ENCODE measurements at regions not wholly inside any gene's neighbourhood (a gene's known extent, or its start where the extent isn't known, plus 50 kb on each side); places are given as distances from the start of the nearest gene placed in this dataset.

GRCh38 chr7:45501791-45502190, 72.4 kb upstream of the ADCY1 start:
- Histone ChIP-seq H3K4me1 (ENCODE audit: insufficient read depth, low read length) (peaks cover 3% of the 10 kb centered on the region), H3K27me3 (ENCODE audit: insufficient read depth, low read length) (no peaks in the 10 kb centered on the region), H3K36me3 (ENCODE audit: insufficient read depth, low read length) (no peaks in the 10 kb centered on the region), H2AFZ (ENCODE audit: low read depth, low read length) (no peak overlapping the region), H3K9me3 (ENCODE audit: low read length) (peaks cover 2% of the 10 kb centered on the region), H3K4me3 (ENCODE audit: low read length) (no peak overlapping the region)

- Histone ChIP-seq H3K4me1 (ENCODE audit: insufficient read depth, low read length) (peaks cover 3% of the 10 kb centered on the region), H3K27me3 (ENCODE audit: insufficient read depth, low read length) (no peaks in the 10 kb centered on the region), H3K4me3 (ENCODE audit: low read length) (no peak overlapping the region), H3K36me3 (ENCODE audit: insufficient read depth, low read length) (no peaks in the 10 kb centered on the region), H3K9me3 (ENCODE audit: low read length) (peaks cover 2% of the 10 kb centered on the region), H2AFZ (ENCODE audit: low read depth, low read length) (no peak overlapping the region)
These were observed 68.1 kb upstream of the ADCY1 start for GRCh38 chr7:45506059-45506458.

DNA sequence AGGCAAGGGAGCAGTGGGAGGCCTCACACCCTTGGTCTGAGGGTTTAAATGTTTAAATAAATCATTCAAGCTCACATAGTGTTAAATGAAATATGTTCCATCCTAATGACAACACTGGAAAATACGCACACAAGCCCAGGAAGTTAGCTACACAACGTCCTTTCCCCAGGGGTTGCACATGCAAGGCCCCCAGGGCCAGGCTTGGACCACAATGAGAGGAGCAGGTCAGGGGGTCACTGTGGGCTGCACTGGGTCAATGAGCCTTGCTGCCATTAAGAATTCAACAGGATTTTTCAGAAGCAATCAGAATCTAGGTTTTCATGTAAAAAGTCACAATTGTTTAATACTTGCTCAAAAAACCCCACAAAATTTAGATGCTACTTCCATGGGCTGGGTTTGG, 64.9 kb upstream of the ADCY1 start:
- Histone ChIP-seq H3K4me3 (ENCODE audit: low read length) (no peak overlapping the region), H3K27me3 (ENCODE audit: insufficient read depth, low read length) (no peaks in the 10 kb centered on the region), H2AFZ (ENCODE audit: low read depth, low read length) (no peak overlapping the region), H3K9me3 (ENCODE audit: low read length) (peaks cover 1% of the 10 kb centered on the region), H3K4me1 (ENCODE audit: insufficient read depth, low read length) (no peaks in the 10 kb centered on the region), H3K36me3 (ENCODE audit: insufficient read depth, low read length) (no peaks in the 10 kb centered on the region)

DNA sequence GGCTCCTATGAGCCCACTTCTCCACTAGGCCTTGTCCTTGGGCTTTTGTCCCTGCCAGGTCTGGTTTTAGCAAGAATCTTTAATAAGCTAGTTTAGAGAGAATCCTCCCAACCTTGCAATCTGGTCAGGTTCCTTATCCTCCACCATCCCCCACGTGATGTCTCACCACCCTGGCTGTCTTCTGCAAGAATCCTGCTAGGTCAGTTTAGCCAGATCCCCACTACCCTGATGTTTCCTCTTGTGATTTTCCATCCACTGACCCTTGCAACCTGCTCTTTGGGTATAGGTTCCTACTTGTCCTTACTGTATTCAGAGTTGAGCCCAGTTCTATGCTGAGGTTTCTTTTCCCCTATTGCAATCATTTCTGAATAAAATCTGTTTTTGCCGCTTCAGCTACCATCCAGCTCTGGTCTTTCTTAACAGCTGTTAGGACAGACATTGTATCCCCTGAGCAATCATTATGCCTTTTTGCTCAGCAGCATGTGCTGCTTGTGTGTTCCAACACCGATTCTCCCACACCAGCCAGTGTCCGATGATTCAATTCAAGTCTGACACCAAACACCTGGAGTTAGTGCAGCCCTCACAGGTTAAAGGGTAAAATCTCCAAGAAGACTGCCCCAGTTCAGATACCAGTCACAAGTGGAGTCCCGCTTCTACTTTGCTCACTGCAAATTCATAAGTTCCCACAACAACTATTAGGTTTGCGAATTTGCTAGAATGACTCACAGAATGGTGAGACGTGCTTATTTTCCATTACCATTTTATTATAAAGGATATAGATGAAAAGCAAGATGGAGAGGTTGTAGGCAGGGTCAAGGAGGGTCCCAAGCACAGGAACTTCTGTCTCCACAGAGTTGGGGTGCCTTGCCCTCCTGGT, 62.2 kb upstream of the ADCY1 start:
- H3K27me3 ChIP-seq (ENCODE audit: insufficient read depth, low read length): no peaks in the 10 kb centered on the region
- H3K9me3 ChIP-seq (ENCODE audit: low read length): no peaks in the 10 kb centered on the region
- H3K4me3 ChIP-seq (ENCODE audit: low read length): no peak overlapping the region
- H3K4me1 ChIP-seq (ENCODE audit: insufficient read depth, low read length): no peaks in the 10 kb centered on the region
- no peak overlapping the region for H2AFZ ChIP-seq (ENCODE audit: low read depth, low read length)
- no peaks in the 10 kb centered on the region for H3K36me3 ChIP-seq (ENCODE audit: insufficient read depth, low read length)

DNA sequence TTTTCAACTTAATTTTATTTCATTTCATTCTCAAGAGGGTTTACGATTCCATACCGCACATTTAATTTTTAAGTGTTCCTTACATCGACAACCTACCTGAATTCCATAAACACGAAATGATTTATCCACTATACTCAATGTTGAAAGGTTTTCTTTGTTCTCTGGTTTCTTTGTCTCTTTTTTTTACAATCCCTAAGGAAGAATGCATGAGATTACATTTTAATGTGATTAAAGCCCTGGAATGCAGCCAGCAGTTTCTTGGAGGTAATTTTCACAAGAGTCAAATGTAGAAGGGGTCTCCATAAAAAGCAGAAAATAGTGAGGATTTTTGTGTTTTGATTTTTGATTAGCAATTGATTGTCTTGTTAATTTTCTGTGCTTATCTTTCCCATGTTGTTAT, 59.2 kb upstream of the ADCY1 start:
- Histone ChIP-seq H3K36me3 (ENCODE audit: insufficient read depth, low read length) (no peaks in the 10 kb centered on the region), H3K4me3 (ENCODE audit: low read length) (no peak overlapping the region), H3K4me1 (ENCODE audit: insufficient read depth, low read length) (no peaks in the 10 kb centered on the region), H2AFZ (ENCODE audit: low read depth, low read length) (no peak overlapping the region), H3K27me3 (ENCODE audit: insufficient read depth, low read length) (no peaks in the 10 kb centered on the region), H3K9me3 (ENCODE audit: low read length) (no peaks in the 10 kb centered on the region)

GRCh38 chr7:45515346-45515745, 58.8 kb upstream of the ADCY1 start:
- Histone ChIP-seq H3K9me3 (ENCODE audit: low read length) (no peaks in the 10 kb centered on the region), H2AFZ (ENCODE audit: low read depth, low read length) (no peak overlapping the region)

More at GRCh38 chr7:45515346-45515745, 58.8 kb upstream of the ADCY1 start:
- H3K4me1 ChIP-seq (ENCODE audit: insufficient read depth, low read length): no peaks in the 10 kb centered on the region
- H3K4me3 ChIP-seq (ENCODE audit: low read length): no peak overlapping the region
- H3K27me3 ChIP-seq (ENCODE audit: insufficient read depth, low read length): no peaks in the 10 kb centered on the region
- H3K36me3 ChIP-seq (ENCODE audit: insufficient read depth, low read length): no peaks in the 10 kb centered on the region

Data from neuron (in vitro differentiated cells).